RWPE2 (cell line): ENCODE measurements at regions not wholly inside any gene's neighbourhood (a gene's known extent, or its start where the extent isn't known, plus 50 kb on each side); places are given as distances from the start of the nearest gene placed in this dataset.
"Not testable (repeated sequence)": the region's sequence is repeated elsewhere in the genome, so short reads cannot be mapped to it uniquely, and the experiment has no call there.

Experiments
- ATAC-seq: fragments of 200-7000 bp; cut with Tn5 transposase; 3 replicates; pipeline ENCODE4 v1.9.1; 2021; ENCODE audit warnings: low read depth
- DNase-seq: peaks from one replicate; pipeline ENCODE4 v3.0.0-alpha.2; 2020; ENCODE audit warnings: low spot score
- H3K27ac ChIP-seq: fragments of 450-650 bp; 2 replicates; pipeline ENCODE4 v1.5.1; 2017; ENCODE audit warnings: mild to moderate bottlenecking; ENCODE audit not compliant: poor library complexity, severe bottlenecking
- H3K27me3 ChIP-seq: fragments of 250-450 bp; sonication (Bioruptor Pico); 2 replicates; pipeline ENCODE4 v1.5.1; 2021; ENCODE audit warnings: mild to moderate bottlenecking, moderate library complexity; ENCODE audit not compliant: insufficient read depth, poor library complexity, severe bottlenecking
- H3K36me3 ChIP-seq: fragments of 250-450 bp; sonication (Bioruptor Pico); 2 replicates; pipeline ENCODE4 v1.5.1; 2020; ENCODE audit warnings: low read depth, mild to moderate bottlenecking, moderate library complexity
- H3K4me1 ChIP-seq: fragments of 250-450 bp; sonication (Bioruptor Pico); 2 replicates; pipeline ENCODE4 v1.5.1; 2021; ENCODE audit warnings: mild to moderate bottlenecking, moderate library complexity; ENCODE audit not compliant: insufficient read depth, poor library complexity, severe bottlenecking
- H3K4me3 ChIP-seq: fragments of 250-450 bp; sonication (Bioruptor Pico); 2 replicates; pipeline ENCODE4 v1.5.1; 2021; ENCODE audit warnings: mild to moderate bottlenecking, moderate library complexity; ENCODE audit not compliant: severe bottlenecking
- H3K9me3 ChIP-seq: fragments of 250-450 bp; sonication (Bioruptor Pico); 2 replicates; pipeline ENCODE4 v1.5.1; 2021; ENCODE audit warnings: mild to moderate bottlenecking, moderate library complexity; ENCODE audit not compliant: severe bottlenecking
- TF ChIP-seq, protein P1 (sequence below): fragments of 450-650 bp; IDR thresholded peaks from one replicate; pipeline ENCODE4 v1.5.1; 2017; ENCODE audit warnings: mild to moderate bottlenecking, moderate library complexity; ENCODE audit not compliant: poor library complexity, severe bottlenecking

DNA sequence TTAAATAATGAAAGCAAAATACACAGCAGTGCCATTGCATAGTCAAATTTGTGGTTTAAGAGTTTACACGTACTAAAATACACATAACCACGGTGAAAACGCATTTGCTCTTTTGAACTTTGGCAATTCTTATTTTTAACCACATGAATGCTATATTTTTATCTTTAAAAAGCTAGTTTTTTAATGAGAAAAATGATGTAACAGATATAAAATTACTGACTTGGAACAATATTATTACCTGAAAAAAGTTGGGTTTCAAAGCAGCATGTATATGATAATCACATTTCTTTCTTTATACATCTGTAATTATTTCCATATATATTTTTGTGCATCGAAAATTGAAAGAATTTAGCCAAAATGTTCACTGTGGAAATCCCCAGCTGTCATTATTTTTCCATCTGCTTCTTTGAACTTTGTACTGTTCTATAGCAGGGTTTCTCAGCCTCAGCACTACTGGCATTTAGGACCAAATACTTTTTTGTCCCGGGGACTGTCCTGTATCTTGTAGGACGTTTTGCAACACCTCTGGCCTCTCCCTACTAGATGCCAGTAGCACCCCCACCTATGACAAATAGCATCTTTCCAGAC is 75.9 kb upstream of the CAB39 start:
- Histone ChIP-seq H3K4me3 (no peak overlapping the region), H3K9me3 (no peaks in the 10 kb centered on the region), H3K27ac (no peak overlapping the region), H3K27me3 (no peaks in the 10 kb centered on the region), H3K4me1 (no peaks in the 10 kb centered on the region), H3K36me3 (no peaks in the 10 kb centered on the region)
- TF ChIP-seq, protein P1, sequence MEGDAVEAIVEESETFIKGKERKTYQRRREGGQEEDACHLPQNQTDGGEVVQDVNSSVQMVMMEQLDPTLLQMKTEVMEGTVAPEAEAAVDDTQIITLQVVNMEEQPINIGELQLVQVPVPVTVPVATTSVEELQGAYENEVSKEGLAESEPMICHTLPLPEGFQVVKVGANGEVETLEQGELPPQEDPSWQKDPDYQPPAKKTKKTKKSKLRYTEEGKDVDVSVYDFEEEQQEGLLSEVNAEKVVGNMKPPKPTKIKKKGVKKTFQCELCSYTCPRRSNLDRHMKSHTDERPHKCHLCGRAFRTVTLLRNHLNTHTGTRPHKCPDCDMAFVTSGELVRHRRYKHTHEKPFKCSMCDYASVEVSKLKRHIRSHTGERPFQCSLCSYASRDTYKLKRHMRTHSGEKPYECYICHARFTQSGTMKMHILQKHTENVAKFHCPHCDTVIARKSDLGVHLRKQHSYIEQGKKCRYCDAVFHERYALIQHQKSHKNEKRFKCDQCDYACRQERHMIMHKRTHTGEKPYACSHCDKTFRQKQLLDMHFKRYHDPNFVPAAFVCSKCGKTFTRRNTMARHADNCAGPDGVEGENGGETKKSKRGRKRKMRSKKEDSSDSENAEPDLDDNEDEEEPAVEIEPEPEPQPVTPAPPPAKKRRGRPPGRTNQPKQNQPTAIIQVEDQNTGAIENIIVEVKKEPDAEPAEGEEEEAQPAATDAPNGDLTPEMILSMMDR: no peak
- DNase-seq (no peak), ATAC-seq (no peak)

DNA sequence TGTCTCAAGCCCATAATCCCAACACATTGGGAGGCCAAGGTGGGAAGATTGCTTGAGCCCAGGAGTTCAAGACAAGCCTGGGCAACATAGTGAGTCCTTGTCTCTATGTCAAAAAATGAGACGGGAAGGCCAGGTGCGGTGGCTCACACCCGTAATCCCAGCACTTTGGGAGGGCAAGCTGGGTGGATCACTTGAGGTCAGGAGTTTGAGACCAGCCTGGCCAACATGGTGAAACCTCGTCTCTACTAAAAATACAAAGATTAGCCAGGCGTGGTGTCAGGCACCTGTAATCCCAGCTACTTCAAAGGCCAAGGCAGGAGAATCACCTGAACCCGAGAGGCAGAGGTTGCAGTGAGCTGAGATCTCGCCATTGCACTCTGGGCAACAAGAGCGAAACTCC is 75.2 kb upstream of the CAB39 start:
- H3K4me3 ChIP-seq, H3K4me1 ChIP-seq, ATAC-seq, DNase-seq, H3K27ac ChIP-seq, H3K9me3 ChIP-seq, H3K27me3 ChIP-seq, H3K36me3 ChIP-seq: not testable (repeated sequence)

DNA sequence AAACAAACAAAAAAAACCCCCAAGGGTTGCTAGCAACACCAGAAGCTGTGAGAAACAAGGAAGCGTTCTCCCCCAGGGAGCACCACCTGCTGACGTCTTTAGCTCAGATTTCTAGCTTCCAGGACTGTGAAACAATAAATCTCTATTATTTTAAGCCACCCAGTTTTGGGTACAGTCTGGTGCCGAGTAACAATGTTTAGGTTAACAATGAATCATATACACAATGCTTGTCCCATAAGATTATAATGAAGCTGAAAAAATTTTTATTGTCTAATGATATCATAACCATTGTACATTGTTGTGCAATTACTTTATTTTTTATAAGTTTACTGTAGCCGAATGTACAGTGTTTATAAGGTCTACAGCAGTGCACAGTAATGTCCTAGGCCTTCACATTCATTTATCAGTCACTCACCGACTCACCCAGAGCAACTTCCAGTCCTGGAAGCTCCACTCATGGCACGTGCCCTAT is 72.1 kb upstream of the CAB39 start:
- Histone ChIP-seq H3K4me1 (no peaks in the 10 kb centered on the region), H3K27me3 (no peaks in the 10 kb centered on the region), H3K36me3 (no peaks in the 10 kb centered on the region), H3K27ac (peak overlapping the region; percentile 26), H3K9me3 (no peaks in the 10 kb centered on the region), H3K4me3 (no peak overlapping the region)
- peak; percentile 67 for ATAC-seq
- TF ChIP-seq, protein P1: no peak
- DNase-seq: no peak

DNA sequence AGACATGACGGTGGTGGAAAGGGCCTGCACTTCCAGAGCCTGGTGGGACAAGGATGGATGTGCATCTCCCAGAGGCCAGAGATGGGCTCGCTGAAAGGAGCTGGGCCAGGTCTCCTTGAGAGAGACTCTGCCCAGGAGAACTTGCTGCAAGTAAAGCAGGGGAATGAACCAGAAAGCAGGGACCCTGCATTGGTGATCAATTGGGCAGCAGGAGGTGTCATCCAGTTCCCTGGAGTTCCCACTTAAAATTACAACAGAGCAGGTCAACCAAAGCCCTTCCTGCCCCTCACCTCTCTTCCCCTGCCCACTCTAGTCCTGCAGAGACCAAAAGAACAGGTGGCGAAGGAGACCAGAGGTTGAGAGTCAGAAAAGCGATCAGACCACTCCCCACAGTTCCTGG is 69.7 kb upstream of the CAB39 start:
- ATAC-seq: no peak
- no peaks in the 10 kb centered on the region for H3K36me3 ChIP-seq
- H3K9me3 ChIP-seq: no peaks in the 10 kb centered on the region
- H3K27me3 ChIP-seq: no peaks in the 10 kb centered on the region
- H3K4me3 ChIP-seq: no peak overlapping the region
- DNase-seq: no peak
- TF ChIP-seq, protein P1: no peak
- no peaks in the 10 kb centered on the region for H3K4me1 ChIP-seq
- H3K27ac ChIP-seq: no peak overlapping the region

DNA sequence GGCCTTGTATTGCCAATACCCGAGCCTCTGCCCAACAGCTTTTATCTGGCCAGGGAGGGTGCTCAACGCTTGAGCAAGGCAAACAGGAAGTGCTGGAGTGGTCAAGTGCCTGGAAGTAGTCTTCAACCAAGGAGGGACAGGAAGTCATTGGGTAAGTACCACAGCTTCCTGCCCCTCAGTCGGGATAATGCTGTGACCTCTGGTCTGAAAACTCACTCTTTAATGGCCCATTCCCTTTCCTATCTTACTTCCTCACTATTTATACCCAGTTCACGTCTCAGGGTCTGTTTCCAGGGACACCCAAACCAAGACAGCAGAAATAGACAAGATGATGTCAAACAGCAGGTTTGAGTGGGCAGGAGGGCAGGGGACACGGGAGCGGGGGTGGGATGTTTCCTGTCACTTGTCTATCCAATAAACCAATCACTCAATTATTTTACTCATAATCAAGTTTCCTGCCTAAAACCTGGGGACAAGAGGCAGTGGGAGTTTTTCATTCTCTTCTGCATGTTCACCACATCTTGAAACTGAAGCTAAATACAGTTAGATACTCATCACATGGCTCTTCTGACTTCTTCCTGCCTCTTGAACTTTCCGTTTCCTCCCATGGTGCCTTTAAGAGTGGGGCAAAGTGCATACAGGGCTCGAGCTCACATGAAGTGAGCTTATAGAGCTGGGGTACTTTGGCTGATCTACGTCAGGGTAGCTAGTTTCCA is 68.9 kb upstream of the CAB39 start:
- Histone ChIP-seq H3K4me1 (no peaks in the 10 kb centered on the region), H3K27ac (no peak overlapping the region), H3K9me3 (no peaks in the 10 kb centered on the region), H3K36me3 (no peaks in the 10 kb centered on the region), H3K4me3 (no peak overlapping the region), H3K27me3 (no peaks in the 10 kb centered on the region)
- ATAC-seq: no peak
- TF ChIP-seq, protein P1: no peak
- DNase-seq: no peak
